AG04449 (cell line): ENCODE measurements at regions not wholly inside any gene's neighbourhood (a gene's known extent, or its start where the extent isn't known, plus 50 kb on each side); places are given as distances from the start of the nearest gene placed in this dataset.

Source experiments
- CTCF ChIA-PET: fragments of 350-600 bp; formaldehyde crosslinking; extraction: SDS; loops from one replicate; lab custom pipeline; 2021; ENCODE audit warnings: antibody characterized with exemption; lab: Yijun Ruan, JAX
- POLR2A ChIA-PET: fragments of 400-600, 350-600 bp; formaldehyde crosslinking; extraction: SDS; loops from one replicate; lab custom pipeline; 2020; ENCODE audit warnings: antibody characterized with exemption, inconsistent platforms; lab: Yijun Ruan, JAX
- DNase-seq: peaks from one replicate; pipeline ENCODE4 v3.0.0-alpha.2; 2010; ENCODE audit warnings: low read depth, low spot score
- H3K4me3 ChIP-seq: 2 replicates; pipeline ENCODE4 v1.5.1; 2011; ENCODE audit warnings: low read depth, mild to moderate bottlenecking, control low read depth, low read length
- CTCF ChIP-seq: IDR thresholded peaks from one replicate; pipeline ENCODE4 v1.5.1; 2011; ENCODE audit warnings: mild to moderate bottlenecking, moderate library complexity, low read length, control low read depth, inconsistent platforms; ENCODE audit not compliant: insufficient read depth; ENCODE audit errors: missing control alignments

DNA sequence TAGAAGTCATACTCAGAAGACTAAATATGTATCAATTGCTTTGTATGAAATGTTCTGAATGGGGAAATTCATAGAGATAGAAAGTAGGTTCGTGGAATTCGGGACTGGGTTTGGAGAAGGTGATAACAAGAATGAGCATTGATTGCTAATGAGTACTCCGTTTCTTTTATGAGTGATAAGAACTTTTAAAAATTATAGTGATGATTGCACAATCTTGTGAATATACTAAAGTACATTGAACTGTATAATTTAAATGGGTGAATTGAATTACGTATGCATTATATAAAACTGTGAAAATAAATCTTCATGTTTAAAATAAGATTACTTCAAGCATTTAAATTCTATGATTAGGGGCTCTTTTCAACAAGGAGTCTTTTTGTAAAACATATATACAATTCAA, 425.6 kb upstream of the NCAM2 start:
- TF ChIP-seq CTCF: no peak
- DNase-seq: no peak
- CTCF ChIA-PET: no interaction called here
- POLR2A ChIA-PET: no interaction called here
- no peak overlapping the region for H3K4me3 ChIP-seq

DNA sequence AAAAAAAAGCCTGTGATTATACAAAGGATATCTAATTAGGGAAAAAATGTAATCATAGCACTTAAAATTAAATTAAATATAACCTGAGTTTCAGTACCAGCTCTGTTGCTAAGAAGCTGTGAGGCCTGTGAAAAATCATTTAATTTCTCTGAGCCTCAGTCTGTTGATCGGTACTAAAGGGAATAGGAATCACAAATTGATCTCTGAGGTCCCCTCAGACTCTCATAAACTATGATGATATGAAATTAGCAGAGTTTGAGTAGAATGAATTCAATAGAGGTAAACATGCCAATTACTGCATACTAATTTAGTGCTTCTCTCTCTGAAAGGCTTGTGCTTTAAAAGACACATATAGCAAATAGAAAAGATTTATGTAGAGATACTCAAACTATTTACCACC, 416.8 kb upstream of the NCAM2 start:
- no peak for TF ChIP-seq CTCF
- CTCF ChIA-PET: no interaction called here
- H3K4me3 ChIP-seq: no peak overlapping the region
- DNase-seq: no peak
- POLR2A ChIA-PET: no interaction called here

GRCh38 chr21:20591284-20591683, 406.9 kb upstream of the NCAM2 start:
- TF ChIP-seq CTCF: no peak
- ChIA-PET POLR2A (no interaction called here), CTCF (no interaction called here)
- H3K4me3 ChIP-seq: no peak overlapping the region
- DNase-seq: no peak

DNA sequence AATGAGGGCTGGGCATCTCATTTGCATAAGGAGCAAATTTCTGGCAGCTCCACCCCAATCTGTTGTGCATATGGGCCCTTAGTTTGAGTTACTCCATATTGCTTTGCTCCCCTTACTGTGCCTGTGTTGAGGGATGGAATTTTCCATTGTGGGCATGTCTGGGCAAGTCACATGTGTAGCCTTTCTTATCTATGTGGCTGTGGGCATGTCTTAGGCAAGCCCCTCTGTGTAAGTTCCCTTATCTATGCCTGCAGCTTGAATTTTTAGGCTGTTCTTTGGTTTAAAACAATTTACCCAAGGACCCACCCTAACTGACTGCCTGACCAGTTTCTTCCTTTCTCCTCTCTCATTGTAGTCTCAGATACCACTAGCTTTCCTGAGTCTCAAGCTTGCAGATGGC, 405.7 kb upstream of the NCAM2 start:
- CTCF ChIA-PET: no interaction called here
- no peak for TF ChIP-seq CTCF
- no peak overlapping the region for H3K4me3 ChIP-seq
- POLR2A ChIA-PET: no interaction called here
- no peak for DNase-seq

DNA sequence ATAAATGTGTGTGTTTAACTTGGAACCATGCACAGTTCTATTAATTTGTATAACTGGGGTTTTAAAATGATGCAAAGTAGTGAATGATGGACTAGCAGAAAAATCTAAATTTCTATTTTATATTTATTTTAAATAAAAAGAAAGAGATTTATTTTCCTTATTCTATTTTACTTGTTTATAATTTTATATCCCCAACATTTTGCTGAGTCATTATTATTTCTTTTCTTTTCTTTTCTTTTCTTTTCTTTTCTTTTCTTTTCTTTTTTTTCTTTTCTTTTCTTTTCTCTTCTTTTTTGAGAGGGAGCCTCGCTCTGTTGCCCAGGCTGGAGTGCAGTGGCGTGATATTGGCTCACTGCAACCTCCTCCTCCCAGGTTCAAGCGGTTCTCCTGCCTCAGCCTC, 395.0 kb upstream of the NCAM2 start:
- POLR2A ChIA-PET: no interaction called here
- no peak for TF ChIP-seq CTCF
- H3K4me3 ChIP-seq: no peak overlapping the region
- no peak for DNase-seq
- CTCF ChIA-PET: no interaction called here

- H3K4me3 ChIP-seq: no peak overlapping the region
- ChIA-PET POLR2A (no interaction called here), CTCF (no interaction called here)
- DNase-seq: no peak
- TF ChIP-seq CTCF: no peak
Measured at GRCh38 chr21:20611008-20611407, 387.2 kb upstream of the NCAM2 start.
